SH-SY5Y (cell line): ENCODE measurements at regions not wholly inside any gene's neighbourhood (a gene's known extent, or its start where the extent isn't known, plus 50 kb on each side); places are given as distances from the start of the nearest gene placed in this dataset.

Experiments
- GATA2 ChIP-seq: IDR thresholded peaks from 2 replicates; pipeline ENCODE4 v1.6.1; 2011; ENCODE audit warnings: mild to moderate bottlenecking, low read depth, low read length
- GATA3 ChIP-seq: IDR thresholded peaks from 2 replicates; pipeline ENCODE4 v1.6.1; 2011; ENCODE audit warnings: low read depth, mild to moderate bottlenecking, low read length, moderate library complexity

GRCh38 chr4:180937083-180937482 is 1306.1 kb upstream of the TENM3 start:
- TF ChIP-seq GATA2 (no peak), GATA3 (no peak)
